ENCODE measurements at regions not wholly inside any gene's neighbourhood (a gene's known extent, or its start where the extent isn't known, plus 50 kb on each side); places are given as distances from the start of the nearest gene placed in this dataset.
"Not testable (repeated sequence)": the region's sequence is repeated elsewhere in the genome, so short reads cannot be mapped to it uniquely, and the experiment has no call there.

DNA sequence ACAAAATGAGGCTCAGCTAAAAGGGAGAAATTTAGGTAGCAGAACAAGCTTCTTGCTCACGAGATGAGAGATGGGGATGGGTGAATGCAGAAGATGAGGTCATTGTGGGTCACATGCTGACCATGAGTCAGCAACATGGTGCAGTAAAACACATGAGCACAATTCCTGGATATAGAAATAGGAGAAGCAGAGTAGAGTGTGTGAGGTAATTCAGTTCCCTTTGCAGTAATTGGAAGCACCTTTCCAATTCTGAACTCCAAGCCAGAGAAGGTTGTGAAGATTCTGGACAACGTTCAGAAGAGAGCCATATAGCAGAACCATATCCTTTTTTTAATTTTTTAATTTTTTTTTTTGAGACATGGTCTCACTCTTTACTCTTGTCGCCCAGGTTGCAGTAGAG is 62.0 kb upstream of the LMNTD1 start:
- in situ Hi-C loops (cut with HindIII; ENCODE audit: low pct_ligation_motif_present, low pct_unique_long_range_greater_than_20kb, low sequenced_read_pairs), result no loop called here

DNA sequence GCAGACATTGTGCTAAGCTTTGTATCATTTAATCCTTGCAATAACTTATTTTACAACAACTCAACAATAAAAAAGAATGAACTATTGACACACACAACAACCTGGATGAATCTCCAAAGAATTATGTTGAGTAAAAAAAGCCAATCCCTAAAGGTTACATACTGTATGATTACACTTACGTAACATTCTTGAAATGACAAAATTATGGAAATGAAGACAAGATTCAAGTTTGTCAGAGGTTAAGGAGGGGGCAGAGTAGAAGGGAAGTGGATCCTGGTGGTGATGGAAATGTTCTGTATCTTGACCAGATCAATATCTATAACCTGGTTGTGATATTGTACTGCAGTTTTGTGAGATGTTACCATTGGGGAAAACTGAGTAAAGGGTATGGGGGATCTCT is 63.2 kb upstream of the LMNTD1 start:
- in situ Hi-C loops (cut with HindIII; ENCODE audit: low pct_ligation_motif_present, low pct_unique_long_range_greater_than_20kb, low sequenced_read_pairs), result no loop called here
- no peak for DNase-seq

More for the DNA sequence above, 62.0 kb upstream of the LMNTD1 start:
- peak; percentile 60 for DNase-seq

DNA sequence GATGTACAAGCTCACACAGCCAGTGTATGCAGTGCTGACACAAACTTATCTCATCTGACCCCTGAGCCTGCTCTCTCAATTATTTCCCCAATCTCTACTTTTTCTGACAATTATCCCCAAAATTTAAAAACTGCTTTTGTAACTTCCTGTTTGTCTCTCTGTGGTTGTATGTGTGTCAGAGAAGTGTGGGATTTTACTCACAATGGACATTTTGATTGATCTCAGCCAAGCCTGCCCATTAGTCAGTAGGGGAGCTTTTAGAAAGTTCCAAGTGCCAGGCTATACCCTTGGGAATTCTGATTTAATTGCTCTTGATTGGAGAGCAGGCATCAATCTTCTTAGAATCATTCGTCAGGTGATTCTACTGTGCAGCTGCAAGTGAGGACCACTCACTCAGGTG is 64.9 kb upstream of the LMNTD1 start:
- in situ Hi-C loops (cut with HindIII; ENCODE audit: low pct_ligation_motif_present, low pct_unique_long_range_greater_than_20kb, low sequenced_read_pairs), result no loop called here

DNA sequence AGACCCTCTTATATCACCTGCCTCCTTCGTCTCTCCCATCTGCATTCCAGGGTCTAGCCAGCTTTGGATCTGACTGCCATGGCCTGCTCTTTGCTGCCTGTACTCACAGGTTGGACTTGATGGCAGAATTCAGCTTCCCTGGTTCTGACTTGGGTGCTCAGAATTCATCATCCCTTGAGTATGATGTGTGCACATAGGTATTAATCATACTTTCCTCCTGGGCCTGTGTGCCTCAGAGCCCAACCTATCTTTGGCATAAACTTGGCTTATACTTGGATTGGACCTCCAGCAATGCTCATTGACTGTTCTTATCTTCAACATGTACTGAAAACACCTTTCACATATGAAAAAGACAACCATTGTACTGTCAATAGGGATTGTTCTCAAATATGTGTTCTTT is 70.7 kb upstream of the LMNTD1 start:
- no peak for DNase-seq
- in situ Hi-C loops (cut with HindIII; ENCODE audit: low pct_ligation_motif_present, low pct_unique_long_range_greater_than_20kb, low sequenced_read_pairs), result no loop called here

More for the DNA sequence above, 64.9 kb upstream of the LMNTD1 start:
- no peak for DNase-seq

DNA sequence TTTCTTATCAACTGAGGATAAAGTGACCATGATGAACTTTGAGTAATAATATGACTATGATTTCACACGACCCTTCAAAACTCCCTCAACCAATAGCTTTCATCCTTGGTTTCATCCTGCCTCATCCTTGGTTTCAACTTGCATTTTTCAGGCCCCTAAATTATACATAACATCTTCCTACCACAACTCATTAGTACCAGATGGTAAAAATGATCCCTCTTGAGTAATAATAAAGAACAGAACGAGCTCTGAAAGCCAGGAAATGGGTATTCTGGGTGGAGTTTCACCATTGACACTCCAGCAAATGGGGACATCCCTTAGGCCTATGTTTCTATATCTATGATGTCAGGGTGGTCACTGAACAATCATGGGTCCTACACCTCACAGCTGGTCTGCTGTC is 72.1 kb upstream of the LMNTD1 start:
- in situ Hi-C loops (cut with HindIII; ENCODE audit: low pct_ligation_motif_present, low pct_unique_long_range_greater_than_20kb, low sequenced_read_pairs), result no loop called here
- DNase-seq, result no peak

DNA sequence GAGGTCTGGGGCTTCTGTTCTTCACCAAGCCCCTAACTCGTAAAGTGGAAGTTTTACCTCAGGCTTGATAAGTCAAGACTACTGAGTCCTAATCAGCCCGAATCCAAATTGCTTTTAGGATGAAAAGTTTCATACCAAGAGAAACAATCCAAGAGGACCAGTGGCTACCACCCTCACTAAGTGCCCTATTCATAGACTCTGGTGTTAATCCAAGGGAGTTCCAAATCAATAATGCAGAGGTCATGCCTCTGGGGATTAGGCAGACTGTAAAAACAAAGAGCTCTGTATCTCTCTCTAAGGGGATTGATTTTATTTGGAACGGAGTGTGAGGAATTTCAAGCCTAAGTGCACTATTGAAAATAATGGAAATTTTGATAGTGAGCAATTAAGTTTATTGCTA is 76.3 kb upstream of the LMNTD1 start:
- in situ Hi-C loops (cut with HindIII; ENCODE audit: low pct_ligation_motif_present, low pct_unique_long_range_greater_than_20kb, low sequenced_read_pairs), result no loop called here
- DNase-seq, result no peak

DNA sequence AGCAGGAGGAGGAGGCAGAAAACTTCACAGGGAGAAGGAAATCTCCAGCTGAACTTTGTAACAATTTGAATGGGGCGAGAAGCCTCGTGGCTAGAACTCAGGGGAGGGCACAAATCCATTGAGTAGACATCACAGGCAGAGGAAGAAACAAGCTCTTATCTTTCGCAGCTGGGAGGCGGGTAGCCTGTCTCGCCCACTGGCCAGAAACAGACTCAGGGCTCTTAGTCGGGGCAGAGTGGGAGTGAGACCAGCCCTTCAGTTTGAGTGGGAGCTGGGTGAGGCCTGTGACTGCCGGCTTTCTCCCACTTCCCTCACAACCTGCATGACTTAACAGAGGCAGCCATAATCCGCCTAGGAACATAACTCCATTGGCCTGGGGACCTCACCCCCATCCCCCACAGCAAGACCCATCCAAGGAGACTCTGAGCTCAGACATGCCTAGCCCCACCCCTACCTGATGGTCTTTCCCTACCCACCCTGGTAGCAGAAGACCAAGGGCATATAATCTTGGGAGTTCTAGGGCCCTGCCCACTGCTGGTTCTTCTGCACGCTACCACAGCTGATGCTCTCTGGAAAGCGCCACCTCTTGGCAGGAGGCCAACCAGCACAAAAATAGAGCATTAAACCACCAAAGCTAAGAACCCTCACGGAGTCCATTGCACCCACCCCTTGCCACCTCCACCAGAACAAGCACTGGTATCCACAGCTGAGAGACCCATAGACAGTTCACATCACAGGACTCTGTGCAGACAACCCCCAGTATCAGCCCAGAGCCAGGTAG is 77.8 kb upstream of the LMNTD1 start:
- in situ Hi-C loops (cut with HindIII; ENCODE audit: low pct_ligation_motif_present, low pct_unique_long_range_greater_than_20kb, low sequenced_read_pairs); DNase-seq: not testable (repeated sequence)

GRCh38 chr12:25633149-25633548 is 80.1 kb upstream of the LMNTD1 start:
- DNase-seq, result not testable (repeated sequence)

GRCh38 chr12:25637752-25638151 is 84.7 kb upstream of the LMNTD1 start:
- in situ Hi-C loops (cut with HindIII; ENCODE audit: low pct_ligation_motif_present, low pct_unique_long_range_greater_than_20kb, low sequenced_read_pairs), result no loop called here
- no peak for DNase-seq

More at GRCh38 chr12:25633149-25633548, 80.1 kb upstream of the LMNTD1 start:
- in situ Hi-C loops (cut with HindIII; ENCODE audit: low pct_ligation_motif_present, low pct_unique_long_range_greater_than_20kb, low sequenced_read_pairs), result not testable (repeated sequence)

DNA sequence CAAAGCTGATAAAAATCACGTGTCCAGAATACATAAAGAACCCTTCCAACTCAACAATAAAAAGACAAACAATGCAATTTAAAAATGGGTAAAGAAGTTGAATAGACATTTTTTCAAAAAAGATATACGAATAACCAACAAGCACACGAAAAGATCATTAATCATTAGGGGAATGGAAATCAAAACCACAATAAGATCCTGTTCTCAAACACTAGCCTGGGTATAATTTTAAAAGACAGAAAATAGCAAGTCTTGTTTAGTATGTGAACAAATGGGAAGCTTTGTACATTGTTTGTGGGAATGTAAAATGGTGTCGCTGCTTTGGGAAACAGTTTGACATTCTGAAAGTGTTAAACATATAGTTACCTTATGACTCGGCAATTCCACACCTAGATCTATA is 86.3 kb upstream of the LMNTD1 start:
- DNase-seq, result no peak
- in situ Hi-C loops (cut with HindIII; ENCODE audit: low pct_ligation_motif_present, low pct_unique_long_range_greater_than_20kb, low sequenced_read_pairs), result no loop called here

GRCh38 chr12:25644979-25645378 is 91.9 kb upstream of the LMNTD1 start:
- in situ Hi-C loops (cut with HindIII; ENCODE audit: low pct_ligation_motif_present, low pct_unique_long_range_greater_than_20kb, low sequenced_read_pairs), result no loop called here
- no peak for DNase-seq

- in situ Hi-C loops (cut with HindIII; ENCODE audit: low pct_ligation_motif_present, low pct_unique_long_range_greater_than_20kb, low sequenced_read_pairs), result no loop called here
- DNase-seq, result no peak
Measured at GRCh38 chr12:25645427-25645826, 92.3 kb upstream of the LMNTD1 start.

GRCh38 chr12:25651931-25652330 is 98.8 kb upstream of the LMNTD1 start:
- in situ Hi-C loops (cut with HindIII; ENCODE audit: low pct_ligation_motif_present, low pct_unique_long_range_greater_than_20kb, low sequenced_read_pairs), result no loop called here
- DNase-seq, result no peak

DNA sequence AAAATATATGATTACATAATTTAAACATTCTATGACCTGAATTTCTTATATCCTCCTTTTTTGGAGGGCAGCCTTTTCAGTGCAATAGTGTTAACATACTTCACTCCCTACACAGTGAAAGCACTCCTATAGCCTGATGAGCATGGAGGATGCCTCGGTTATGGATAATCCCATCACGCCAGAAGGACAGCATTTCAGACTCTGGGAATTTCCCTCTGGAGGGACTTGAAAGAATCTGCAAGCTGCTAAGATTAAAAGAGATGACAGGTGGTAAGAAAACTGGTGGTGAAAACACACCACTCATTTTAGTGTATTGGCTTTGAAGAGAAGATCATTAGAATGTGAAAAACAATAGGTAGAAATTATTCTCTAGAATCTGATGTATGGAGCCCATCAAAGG is 99.3 kb upstream of the LMNTD1 start:
- in situ Hi-C loops (cut with HindIII; ENCODE audit: low pct_ligation_motif_present, low pct_unique_long_range_greater_than_20kb, low sequenced_read_pairs), result no loop called here
- DNase-seq, result no peak

GRCh38 chr12:25653487-25654175 is 100.5 kb upstream of the LMNTD1 start:
- in situ Hi-C loops (cut with HindIII; ENCODE audit: low pct_ligation_motif_present, low pct_unique_long_range_greater_than_20kb, low sequenced_read_pairs), result no loop called here
- no peak for DNase-seq

DNA sequence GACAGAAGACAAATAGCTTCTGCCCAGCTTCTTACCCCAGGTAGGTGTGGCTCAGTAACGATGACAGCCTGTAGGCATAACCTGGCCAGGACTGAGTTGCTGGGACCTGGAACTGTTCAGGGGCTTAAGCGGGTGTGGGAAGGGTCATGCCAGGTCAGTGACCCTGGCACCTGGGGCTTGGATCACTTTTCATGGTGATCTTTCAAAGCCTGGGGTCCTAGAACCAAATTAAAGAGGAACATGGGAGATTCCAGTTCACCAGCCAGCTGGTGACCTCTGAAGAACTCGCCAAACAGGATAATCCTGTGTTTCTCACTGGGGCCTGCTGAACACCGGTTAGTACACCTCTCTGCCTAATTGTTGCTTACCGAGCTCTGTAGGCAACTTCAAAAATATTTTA is 102.6 kb upstream of the LMNTD1 start:
- in situ Hi-C loops (cut with HindIII; ENCODE audit: low pct_ligation_motif_present, low pct_unique_long_range_greater_than_20kb, low sequenced_read_pairs), result no loop called here
- no peak for DNase-seq

DNA sequence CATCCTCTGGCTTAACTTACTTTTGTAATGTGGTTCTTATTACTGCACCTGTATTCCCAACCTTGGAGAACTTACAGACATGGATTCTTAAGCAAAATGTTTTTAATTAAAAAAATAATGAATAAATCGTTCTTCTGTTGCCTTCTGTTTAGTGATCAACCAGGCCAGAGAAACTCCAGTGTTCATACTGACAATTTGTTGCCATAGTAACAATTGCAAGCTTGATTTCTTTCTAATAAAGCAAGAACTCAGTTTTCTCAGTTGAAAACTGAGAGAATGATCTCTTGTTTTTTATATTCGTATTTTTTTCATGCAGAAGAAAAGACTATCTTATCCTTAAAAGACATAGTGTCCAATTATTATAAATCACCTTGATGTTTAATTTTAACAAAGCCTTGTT is 106.5 kb upstream of the LMNTD1 start:
- in situ Hi-C loops (cut with HindIII; ENCODE audit: low pct_ligation_motif_present, low pct_unique_long_range_greater_than_20kb, low sequenced_read_pairs), result no loop called here
- no peak for DNase-seq

GRCh38 chr12:25670076-25671055 is 117.3 kb upstream of the LMNTD1 start:
- no peak for DNase-seq
- in situ Hi-C loops (cut with HindIII; ENCODE audit: low pct_ligation_motif_present, low pct_unique_long_range_greater_than_20kb, low sequenced_read_pairs), result no loop called here

- DNase-seq, result no peak
- in situ Hi-C loops (cut with HindIII; ENCODE audit: low pct_ligation_motif_present, low pct_unique_long_range_greater_than_20kb, low sequenced_read_pairs), result no loop called here
Measured at GRCh38 chr12:25675808-25676207, 122.7 kb upstream of the LMNTD1 start.

Measured in ACHN (cell line).